Neural cell (in vitro differentiated cells): ENCODE measurements at regions not wholly inside any gene's neighbourhood (a gene's known extent, or its start where the extent isn't known, plus 50 kb on each side); places are given as distances from the start of the nearest gene placed in this dataset.

Experiments used
- EP300 ChIP-seq: fragments of 450-650 bp; conservative IDR thresholded peaks from 2 replicates; pipeline ENCODE4 v1.6.1; 2014; ENCODE audit warnings: antibody characterized with exemption, mild to moderate bottlenecking, moderate library complexity; ENCODE audit not compliant: poor library complexity, severe bottlenecking
- TF ChIP-seq, protein P1 (sequence below): fragments of 450-650 bp; IDR thresholded peaks from 2 replicates; pipeline ENCODE4 v1.5.1; 2014; ENCODE audit warnings: antibody characterized with exemption, mild to moderate bottlenecking, moderate library complexity; ENCODE audit not compliant: poor library complexity, severe bottlenecking

DNA sequence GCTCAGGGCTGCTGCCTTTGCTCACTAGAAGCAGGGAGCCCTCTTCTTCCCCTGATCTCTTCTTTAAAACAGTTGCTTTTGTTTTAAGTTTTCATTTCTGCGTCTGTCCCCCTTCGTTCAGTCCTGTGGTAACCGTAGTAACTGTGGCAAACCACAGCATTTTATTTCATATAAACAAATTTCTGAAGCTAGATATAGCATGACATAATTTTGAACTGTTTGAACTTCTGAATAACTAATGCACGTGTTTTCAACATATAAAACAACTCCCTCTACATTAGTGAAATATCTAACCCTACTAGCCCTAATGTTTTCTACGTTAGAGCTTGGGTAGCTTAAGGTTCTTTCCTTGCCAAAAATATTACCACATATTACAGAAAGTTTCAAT is 104.6 kb downstream of the DISP1 start:
- TF ChIP-seq, protein P1, sequence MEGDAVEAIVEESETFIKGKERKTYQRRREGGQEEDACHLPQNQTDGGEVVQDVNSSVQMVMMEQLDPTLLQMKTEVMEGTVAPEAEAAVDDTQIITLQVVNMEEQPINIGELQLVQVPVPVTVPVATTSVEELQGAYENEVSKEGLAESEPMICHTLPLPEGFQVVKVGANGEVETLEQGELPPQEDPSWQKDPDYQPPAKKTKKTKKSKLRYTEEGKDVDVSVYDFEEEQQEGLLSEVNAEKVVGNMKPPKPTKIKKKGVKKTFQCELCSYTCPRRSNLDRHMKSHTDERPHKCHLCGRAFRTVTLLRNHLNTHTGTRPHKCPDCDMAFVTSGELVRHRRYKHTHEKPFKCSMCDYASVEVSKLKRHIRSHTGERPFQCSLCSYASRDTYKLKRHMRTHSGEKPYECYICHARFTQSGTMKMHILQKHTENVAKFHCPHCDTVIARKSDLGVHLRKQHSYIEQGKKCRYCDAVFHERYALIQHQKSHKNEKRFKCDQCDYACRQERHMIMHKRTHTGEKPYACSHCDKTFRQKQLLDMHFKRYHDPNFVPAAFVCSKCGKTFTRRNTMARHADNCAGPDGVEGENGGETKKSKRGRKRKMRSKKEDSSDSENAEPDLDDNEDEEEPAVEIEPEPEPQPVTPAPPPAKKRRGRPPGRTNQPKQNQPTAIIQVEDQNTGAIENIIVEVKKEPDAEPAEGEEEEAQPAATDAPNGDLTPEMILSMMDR, result no peak
- no peak for TF ChIP-seq EP300
